K562 (cell line): ENCODE measurements at regions not wholly inside any gene's neighbourhood (a gene's known extent, or its start where the extent isn't known, plus 50 kb on each side); places are given as distances from the start of the nearest gene placed in this dataset.

Source experiments
- ATAC-seq: fragments of 200-7000 bp; cut with Tn5 transposase; 3 replicates; pipeline ENCODE4 v1.9.1; 2020; ENCODE audit warnings: moderate library complexity
- BruUV-seq: library from RNA; stranded (reverse); fragments of 400-500 nt; replicated peaks from 2 replicates; lab custom pipeline; 2021; lab: Mats Ljungman, UMichigan
- CTCF ChIA-PET: fragments of 300-600 bp; formaldehyde crosslinking; extraction: SDS; loops from one replicate; lab custom pipeline; 2021; ENCODE audit warnings: low intra/inter-chr PET ratio; lab: Yijun Ruan, JAX
- POLR2A ChIA-PET: fragments of 300-600, 350-650 bp; sonication (Branson Sonifier 250); formaldehyde crosslinking; extraction: SDS; loops from one replicate; lab custom pipeline; 2021; ENCODE audit warnings: antibody characterized with exemption, inconsistent platforms; lab: Yijun Ruan, JAX
- DNase-seq, 4 experiments: peaks; one replicate each; pipeline versions ENCODE4 v3.0.0 to v3.0.0-alpha.2; 2011 to 2018; ENCODE audit warnings: low spot score in 3 of 4, mixed read lengths in 3 of 4; ENCODE audit errors: extremely low read depth in 1 of 4
- FAIRE-seq: peaks from 2 replicates; lab custom pipeline; 2011; peaks lifted over from hg19 to GRCh38; lab: Jason Lieb, UNC
- H2AFZ ChIP-seq: 2 replicates; pipeline ENCODE4 v1.6.0; 2011; ENCODE audit warnings: low read depth, low read length, control low read depth, inconsistent platforms
- H3K27ac ChIP-seq: fragments of 200-600 bp; 3 replicates; pipeline ENCODE4 v1.8.0; 2011; ENCODE audit warnings: low read depth, mild to moderate bottlenecking, control low read depth, inconsistent platforms, low read length, moderate library complexity, mixed read lengths; ENCODE audit errors: extremely low read depth
- H3K27me3 ChIP-seq, 2 experiments: fragments of 300-600 bp in 1 of 2; 2 replicates in 1 of 2; 3 replicates in 1 of 2; pipeline versions ENCODE4 v1.6.0 to v1.8.0; 2011; ENCODE audit warnings: inconsistent platforms in 2 of 2, low read length in 2 of 2, mild to moderate bottlenecking in 1 of 2, mixed read lengths in 1 of 2, moderate library complexity in 1 of 2; ENCODE audit not compliant: control insufficient read depth in 2 of 2, insufficient read depth in 2 of 2
- H3K36me3 ChIP-seq: fragments of 300-600 bp; 3 replicates; pipeline ENCODE4 v1.8.0; 2011; ENCODE audit warnings: mild to moderate bottlenecking, low read length, inconsistent platforms; ENCODE audit not compliant: control insufficient read depth, insufficient read depth
- H3K4me1 ChIP-seq, 2 experiments: fragments of 200-600 bp in 1 of 2; replicated peaks in 1 of 2; 2 replicates in 1 of 2; 3 replicates in 1 of 2; pipeline versions ENCODE4 v1.5.1 to v1.8.0; 2011; ENCODE audit warnings: inconsistent platforms in 2 of 2, low read length in 2 of 2, mild to moderate bottlenecking in 1 of 2, mixed read lengths in 1 of 2, moderate library complexity in 1 of 2; ENCODE audit not compliant: control insufficient read depth in 2 of 2, insufficient read depth in 2 of 2
- H3K4me2 ChIP-seq: 2 replicates; pipeline ENCODE4 v1.6.1; 2011; ENCODE audit warnings: low read length, control low read depth, inconsistent platforms, mixed read lengths; ENCODE audit not compliant: insufficient read depth
- H3K4me3 ChIP-seq: fragments of 200-600 bp; sonication (generic), shearing (Covaris generic); 2 replicates; pipeline ENCODE4 v1.5.1; 2016; ENCODE audit warnings: control low read depth, inconsistent platforms
- H3K79me2 ChIP-seq: fragments of 200-600 bp; 3 replicates; pipeline ENCODE4 v1.8.0; 2011; ENCODE audit warnings: low read length, inconsistent platforms; ENCODE audit not compliant: control insufficient read depth, insufficient read depth
- H3K9ac ChIP-seq, 2 experiments: 2 replicates each; pipeline versions ENCODE4 v1.6.0 to v1.6.1; 2011; ENCODE audit warnings: low read depth in 2 of 2, low read length in 2 of 2, control low read depth in 1 of 2, inconsistent platforms in 1 of 2, mild to moderate bottlenecking in 1 of 2, mixed read lengths in 1 of 2; ENCODE audit not compliant: insufficient read depth in 1 of 2
- H3K9me1 ChIP-seq: one replicate; pipeline ENCODE4 v1.6.0; 2011; ENCODE audit warnings: inconsistent platforms, mild to moderate bottlenecking, low read length, moderate library complexity; ENCODE audit not compliant: control insufficient read depth, insufficient read depth
- H3K9me3 ChIP-seq: replicated peaks from 2 replicates; pipeline ENCODE4 v1.5.1; 2011; ENCODE audit warnings: low read depth, low read length, inconsistent platforms; ENCODE audit not compliant: control insufficient read depth, insufficient read depth
- H4K20me1 ChIP-seq: replicated peaks from 2 replicates; pipeline ENCODE4 v1.6.1; 2011; ENCODE audit warnings: low read length, inconsistent platforms, mixed read lengths; ENCODE audit not compliant: control insufficient read depth, insufficient read depth
- GTF3C2 ChIP-seq: IDR thresholded peaks from 3 replicates; pipeline ENCODE4 v1.6.1; 2011; ENCODE audit warnings: borderline replicate concordance, mild to moderate bottlenecking, moderate library complexity; ENCODE audit not compliant: insufficient read length; ENCODE audit errors: extremely low read depth
- MAFK ChIP-seq: IDR thresholded peaks from 2 replicates; pipeline ENCODE4 v1.6.1; 2011; ENCODE audit warnings: low read length, improper control_type of control experiment
- NFXL1 ChIP-seq: fragments of 450-650 bp; formaldehyde crosslinking; IDR thresholded peaks from 2 replicates; pipeline ENCODE4 v1.4.0; 2021; ENCODE audit warnings: mild to moderate bottlenecking
- PATZ1 ChIP-seq: fragments of 250-450 bp; sonication (Bioruptor Pico); IDR thresholded peaks from 2 replicates; pipeline ENCODE4 v1.5.0; 2020; ENCODE audit warnings: mild to moderate bottlenecking, borderline replicate concordance
- PHF21A ChIP-seq: fragments of 450-650 bp; IDR thresholded peaks from 2 replicates; pipeline ENCODE4 v1.6.1; 2017; ENCODE audit warnings: low read depth, borderline replicate concordance
- POLR2AphosphoS2 ChIP-seq: IDR thresholded peaks from 2 replicates; pipeline ENCODE4 v1.6.1; 2012; ENCODE audit warnings: low read length, improper control_type of control experiment
- WGBS: fragments of 100-300 bp; shearing (Covaris generic); methylation state at CpG from one replicate; pipeline ENCODE4 v1.1.6; 2016; ENCODE audit warnings: low coverage, mixed read lengths; ENCODE audit not compliant: insufficient coverage; ENCODE audit errors: missing lambda C conversion rate; 5-methylcytosine and 5-hydroxymethylcytosine counted together
- in situ Hi-C: fragments of 300-500 bp; cut with MboI; formaldehyde crosslinking; loops from 4 replicates; pipeline ENCODE4 v1.15.0; 2018; ENCODE audit warnings: inconsistent platforms, mixed read lengths
- intact Hi-C: fragments of 100-400 bp; cut with micrococcal nuclease; formaldehyde crosslinking; loops from 2 replicates; pipeline ENCODE4 v1.14.2; 2022
- TF ChIP-seq, protein P1 (sequence below): sonication (generic); formaldehyde crosslinking; IDR thresholded peaks from 2 replicates; pipeline ENCODE4 v1.8.0; 2022; ENCODE audit warnings: mild to moderate bottlenecking, missing genetic modification reagents, borderline replicate concordance
- TF ChIP-seq, protein P2 (sequence below): fragments of 250-450 bp; sonication (Bioruptor Pico); IDR thresholded peaks from 2 replicates; pipeline ENCODE4 v1.9.0; 2021; ENCODE audit warnings: mild to moderate bottlenecking, inconsistent platforms
- TF ChIP-seq, protein P3 (sequence below): sonication (generic); formaldehyde crosslinking; IDR thresholded peaks from 2 replicates; pipeline ENCODE4 v1.9.0; 2022; ENCODE audit warnings: mild to moderate bottlenecking, missing genetic modification reagents

GRCh38 chr3:194941360-194941955 lies 255.8 kb downstream of the FAM43A start (continued):
- TF ChIP-seq, protein P1, sequence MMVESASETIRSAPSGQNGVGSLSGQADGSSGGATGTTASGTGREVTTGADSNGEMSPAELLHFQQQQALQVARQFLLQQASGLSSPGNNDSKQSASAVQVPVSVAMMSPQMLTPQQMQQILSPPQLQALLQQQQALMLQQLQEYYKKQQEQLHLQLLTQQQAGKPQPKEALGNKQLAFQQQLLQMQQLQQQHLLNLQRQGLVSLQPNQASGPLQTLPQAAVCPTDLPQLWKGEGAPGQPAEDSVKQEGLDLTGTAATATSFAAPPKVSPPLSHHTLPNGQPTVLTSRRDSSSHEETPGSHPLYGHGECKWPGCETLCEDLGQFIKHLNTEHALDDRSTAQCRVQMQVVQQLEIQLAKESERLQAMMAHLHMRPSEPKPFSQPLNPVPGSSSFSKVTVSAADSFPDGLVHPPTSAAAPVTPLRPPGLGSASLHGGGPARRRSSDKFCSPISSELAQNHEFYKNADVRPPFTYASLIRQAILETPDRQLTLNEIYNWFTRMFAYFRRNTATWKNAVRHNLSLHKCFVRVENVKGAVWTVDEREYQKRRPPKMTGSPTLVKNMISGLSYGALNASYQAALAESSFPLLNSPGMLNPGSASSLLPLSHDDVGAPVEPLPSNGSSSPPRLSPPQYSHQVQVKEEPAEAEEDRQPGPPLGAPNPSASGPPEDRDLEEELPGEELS = no peak
- no peak for TF ChIP-seq PHF21A
- TF ChIP-seq GTF3C2 = no peak
- TF ChIP-seq, all 486 proteins: peak for 0

GRCh38 chr3:194941956-194942511 lies 256.4 kb downstream of the FAM43A start:
- BruUV-seq = no TSS peak
- no peak overlapping the region for H3K4me3 ChIP-seq
- intact Hi-C loops (no loop called here), in situ Hi-C loops (no loop called here)
- 1% methylated on average over 8 of the region's 9 CpGs for WGBS
- DNase-seq (no peak), ATAC-seq (no peak), FAIRE-seq (no peak)
- ChIA-PET POLR2A (interaction anchor here (0.6 to 1.3 kb wide), 2 partner anchors 11 to 36 kb away, joined by 3 to 5 read pairs; no protein-coding TSS in a partner anchor), CTCF (no interaction called here)
- H3K36me3 ChIP-seq = no peaks in the 10 kb centered on the region
- H3K9ac ChIP-seq = no peak overlapping the region
- no peaks in the 10 kb centered on the region; the same call in 1 of the 2 replicates for H4K20me1 ChIP-seq
- H3K9me3 ChIP-seq = no peaks in the 10 kb centered on the region
- H3K4me1 ChIP-seq = no peaks in the 10 kb centered on the region
- H3K4me2 ChIP-seq = no peak overlapping the region
- H3K27me3 ChIP-seq = peaks cover 28 to 74% of the 10 kb centered on the region in 2 experiments
- H3K9me1 ChIP-seq = no peaks in the 10 kb centered on the region
- H3K27ac ChIP-seq = no peak overlapping the region
- no peak overlapping the region for H2AFZ ChIP-seq
- no peaks in the 10 kb centered on the region for H3K79me2 ChIP-seq
- TF ChIP-seq NFXL1 (no peak), MAFK (no peak), PATZ1 (CRISPR knock-in tag) (no peak), POLR2AphosphoS2 (no peak)
- TF ChIP-seq, protein P2, sequence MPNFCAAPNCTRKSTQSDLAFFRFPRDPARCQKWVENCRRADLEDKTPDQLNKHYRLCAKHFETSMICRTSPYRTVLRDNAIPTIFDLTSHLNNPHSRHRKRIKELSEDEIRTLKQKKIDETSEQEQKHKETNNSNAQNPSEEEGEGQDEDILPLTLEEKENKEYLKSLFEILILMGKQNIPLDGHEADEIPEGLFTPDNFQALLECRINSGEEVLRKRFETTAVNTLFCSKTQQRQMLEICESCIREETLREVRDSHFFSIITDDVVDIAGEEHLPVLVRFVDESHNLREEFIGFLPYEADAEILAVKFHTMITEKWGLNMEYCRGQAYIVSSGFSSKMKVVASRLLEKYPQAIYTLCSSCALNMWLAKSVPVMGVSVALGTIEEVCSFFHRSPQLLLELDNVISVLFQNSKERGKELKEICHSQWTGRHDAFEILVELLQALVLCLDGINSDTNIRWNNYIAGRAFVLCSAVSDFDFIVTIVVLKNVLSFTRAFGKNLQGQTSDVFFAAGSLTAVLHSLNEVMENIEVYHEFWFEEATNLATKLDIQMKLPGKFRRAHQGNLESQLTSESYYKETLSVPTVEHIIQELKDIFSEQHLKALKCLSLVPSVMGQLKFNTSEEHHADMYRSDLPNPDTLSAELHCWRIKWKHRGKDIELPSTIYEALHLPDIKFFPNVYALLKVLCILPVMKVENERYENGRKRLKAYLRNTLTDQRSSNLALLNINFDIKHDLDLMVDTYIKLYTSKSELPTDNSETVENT (CRISPR knock-in tag) = no peak
- TF ChIP-seq, protein P3, sequence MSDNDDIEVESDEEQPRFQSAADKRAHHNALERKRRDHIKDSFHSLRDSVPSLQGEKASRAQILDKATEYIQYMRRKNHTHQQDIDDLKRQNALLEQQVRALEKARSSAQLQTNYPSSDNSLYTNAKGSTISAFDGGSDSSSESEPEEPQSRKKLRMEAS = no peak
